ENCODE measurements at regions not wholly inside any gene's neighbourhood (a gene's known extent, or its start where the extent isn't known, plus 50 kb on each side); places are given as distances from the start of the nearest gene placed in this dataset.

GRCh38 chrX:867502-867901, 236.9 kb downstream of the SHOX start:
- Histone ChIP-seq H3K9me3 (no peaks in the 10 kb centered on the region), H3K4me3 (no peak overlapping the region), H3K27ac (no peak overlapping the region), H3K4me1 (no peaks in the 10 kb centered on the region), H3K27me3 (no peaks in the 10 kb centered on the region), H3K36me3 (no peaks in the 10 kb centered on the region)
- no peak for DNase-seq
- TF ChIP-seq POLR2A (IDR thresholded peaks at IDR 0.05) (no peak), CTCF (IDR thresholded peaks at IDR 0.05) (no peak), POLR2AphosphoS5 (IDR thresholded peaks at IDR 0.05) (no peak), EP300 (IDR thresholded peaks at IDR 0.05; ENCODE audit: low read depth) (no peak)
- intact Hi-C loops (cut with DNase I; ENCODE audit: low total_unique reads) (no loop called here), in situ Hi-C loops (cut with MboI; ENCODE audit: low pct_ligation_motif_present in 1 of 4, low pct_unique_long_range_greater_than_20kb in 1 of 4, low sequenced_read_pairs in 3 of 4) (no loop called here)
- WGBS, 2 donors (ENCODE audit: low coverage in 1 of 2): 47 to 56% methylated on average over 1 to 11 of the region's 11 CpGs

- intact Hi-C loops (cut with DNase I; ENCODE audit: low total_unique reads): no loop called here
- in situ Hi-C loops (cut with MboI; ENCODE audit: low pct_ligation_motif_present in 1 of 4, low pct_unique_long_range_greater_than_20kb in 1 of 4, low sequenced_read_pairs in 3 of 4): no loop called here
- DNase-seq: no peak
- H3K36me3 ChIP-seq: no peaks in the 10 kb centered on the region
- no peaks in the 10 kb centered on the region for H3K4me1 ChIP-seq
- no peak for TF ChIP-seq POLR2A (IDR thresholded peaks at IDR 0.05)
- TF ChIP-seq POLR2AphosphoS5 (IDR thresholded peaks at IDR 0.05): no peak
- no peak for TF ChIP-seq CTCF (IDR thresholded peaks at IDR 0.05)
- no peak overlapping the region for H3K27ac ChIP-seq
- no peak overlapping the region for H3K4me3 ChIP-seq
- H3K9me3 ChIP-seq: no peaks in the 10 kb centered on the region
- no peaks in the 10 kb centered on the region for H3K27me3 ChIP-seq
- WGBS, 2 donors (ENCODE audit: low coverage in 1 of 2): 22 to 28% methylated on average over 7 to 18 of the region's 18 CpGs
These were observed 235.9 kb downstream of the SHOX start for GRCh38 chrX:866441-866990.

GRCh38 chrX:865422-865821, 234.8 kb downstream of the SHOX start:
- intact Hi-C loops (cut with DNase I; ENCODE audit: low total_unique reads) (no loop called here), in situ Hi-C loops (cut with MboI; ENCODE audit: low pct_ligation_motif_present in 1 of 4, low pct_unique_long_range_greater_than_20kb in 1 of 4, low sequenced_read_pairs in 3 of 4) (no loop called here)
- H3K36me3 ChIP-seq: no peaks in the 10 kb centered on the region
- 94 to 98% methylated on average over 3 of the region's 3 CpGs for WGBS, 2 donors (ENCODE audit: low coverage in 1 of 2)
- no peak overlapping the region for H3K4me3 ChIP-seq
- H3K9me3 ChIP-seq: no peaks in the 10 kb centered on the region
- H3K4me1 ChIP-seq: no peaks in the 10 kb centered on the region
- H3K27ac ChIP-seq: no peak overlapping the region
- DNase-seq: no peak
- no peaks in the 10 kb centered on the region for H3K27me3 ChIP-seq
- TF ChIP-seq EP300 (IDR thresholded peaks at IDR 0.05; ENCODE audit: low read depth): no peak
- TF ChIP-seq POLR2AphosphoS5 (IDR thresholded peaks at IDR 0.05): no peak
- TF ChIP-seq POLR2A (IDR thresholded peaks at IDR 0.05): no peak
- TF ChIP-seq CTCF (IDR thresholded peaks at IDR 0.05): no peak

- Histone ChIP-seq H3K27me3 (no peaks in the 10 kb centered on the region), H3K36me3 (no peaks in the 10 kb centered on the region), H3K9me3 (no peaks in the 10 kb centered on the region), H3K4me3 (no peak overlapping the region), H3K27ac (no peak overlapping the region), H3K4me1 (no peaks in the 10 kb centered on the region)
- WGBS, 2 donors (ENCODE audit: low coverage in 1 of 2): 25 to 52% methylated on average over 2 to 9 of the region's 9 CpGs
- TF ChIP-seq POLR2AphosphoS5 (IDR thresholded peaks at IDR 0.05) (no peak), EP300 (IDR thresholded peaks at IDR 0.05; ENCODE audit: low read depth) (no peak), CTCF (IDR thresholded peaks at IDR 0.05) (no peak), POLR2A (IDR thresholded peaks at IDR 0.05) (no peak)
- DNase-seq: no peak
- intact Hi-C loops (cut with DNase I; ENCODE audit: low total_unique reads) (no loop called here), in situ Hi-C loops (cut with MboI; ENCODE audit: low pct_ligation_motif_present in 1 of 4, low pct_unique_long_range_greater_than_20kb in 1 of 4, low sequenced_read_pairs in 3 of 4) (no loop called here)
These were observed 231.3 kb downstream of the SHOX start for GRCh38 chrX:861921-862320.
